Thyroid gland (tissue), 4 donors: ENCODE measurements at regions not wholly inside any gene's neighbourhood (a gene's known extent, or its start where the extent isn't known, plus 50 kb on each side); places are given as distances from the start of the nearest gene placed in this dataset.

Experiments
- DNase-seq, 2 donors: peaks; one replicate each; pipeline ENCODE4 v3.0.0-alpha.2; 2019
- H3K27ac ChIP-seq, 3 donors: fragments of 200-600 bp; sonication (generic); 1 replicate in 2 of 3; 2 replicates in 1 of 3; pipeline ENCODE4 v1.5.1; 2016 to 2019; ENCODE audit warnings: mild to moderate bottlenecking in 1 of 3, moderate library complexity in 1 of 3
- H3K27me3 ChIP-seq: fragments of 200-600 bp; sonication (generic); one replicate; pipeline ENCODE4 v1.5.1; 2019
- H3K36me3 ChIP-seq, 2 donors: fragments of 200-600 bp; sonication (generic); one replicate each; pipeline ENCODE4 v1.5.1; 2016 to 2019
- H3K4me1 ChIP-seq, 2 donors: fragments of 200-600 bp; sonication (generic); one replicate each; pipeline ENCODE4 v1.5.1; 2017 to 2019
- H3K4me3 ChIP-seq, 3 donors: fragments of 200-600 bp; sonication (generic); replicated peaks in 1 of 3; 1 replicate in 2 of 3; 2 replicates in 1 of 3; pipeline ENCODE4 v1.5.1; 2016; ENCODE audit warnings: mild to moderate bottlenecking in 1 of 3
- H3K9me3 ChIP-seq: fragments of 200-600 bp; sonication (generic); one replicate; pipeline ENCODE4 v1.5.1; 2017
- CTCF ChIP-seq, 6 experiments: fragments of 200-600 bp in 3 of 6; fragments of 450-650 bp in 3 of 6; sonication (generic) in 3 of 6; IDR thresholded peaks; one replicate each; pipeline ENCODE4 v1.5.1; 2016 to 2019; ENCODE audit warnings: antibody characterized with exemption in 6 of 6, mild to moderate bottlenecking in 2 of 6, inconsistent platforms in 1 of 6, moderate library complexity in 1 of 6
- POLR2A ChIP-seq, 2 donors: fragments of 450-650 bp; IDR thresholded peaks; one replicate each; pipeline ENCODE4 v1.6.1; 2017; ENCODE audit warnings: antibody characterized with exemption in 2 of 2, mild to moderate bottlenecking in 2 of 2, moderate library complexity in 1 of 2
- WGBS, 2 donors: methylation state at CpG; one replicate each; pipeline ENCODE4 v1.1.5; 2017; 5-methylcytosine and 5-hydroxymethylcytosine counted together
- intact Hi-C: fragments of 100-400 bp; cut with DNase I; formaldehyde crosslinking; loops from one replicate; pipeline ENCODE4 v1.15.1; 2023

GRCh38 chr15:95208071-95208470 lies 976.7 kb downstream of the MCTP2 start:
- WGBS, 2 donors: 78 to 86% methylated on average over 4 of the region's 4 CpGs
- no peak overlapping the region for H3K27ac ChIP-seq

GRCh38 chr15:95208988-95209387 lies 977.6 kb downstream of the MCTP2 start:
- Histone ChIP-seq H3K27ac (no peak overlapping the region), H3K36me3 (no peaks in the 10 kb centered on the region), H3K4me3 (no peak overlapping the region), H3K4me1 (no peaks in the 10 kb centered on the region), H3K27me3 (no peaks in the 10 kb centered on the region), H3K9me3 (no peaks in the 10 kb centered on the region)
- DNase-seq: no peak
- intact Hi-C loops: no loop called here
- no peak for TF ChIP-seq CTCF (IDR thresholded peaks at IDR 0.05)

More at GRCh38 chr15:95208071-95208470, 976.7 kb downstream of the MCTP2 start:
- Histone ChIP-seq H3K9me3 (no peaks in the 10 kb centered on the region), H3K27me3 (no peaks in the 10 kb centered on the region), H3K4me1 (no peaks in the 10 kb centered on the region), H3K36me3 (no peaks in the 10 kb centered on the region), H3K4me3 (no peak overlapping the region)
- intact Hi-C loops: no loop called here
- TF ChIP-seq POLR2A (IDR thresholded peaks at IDR 0.05) (no peak), CTCF (IDR thresholded peaks at IDR 0.05) (no peak)
- no peak for DNase-seq

DNA sequence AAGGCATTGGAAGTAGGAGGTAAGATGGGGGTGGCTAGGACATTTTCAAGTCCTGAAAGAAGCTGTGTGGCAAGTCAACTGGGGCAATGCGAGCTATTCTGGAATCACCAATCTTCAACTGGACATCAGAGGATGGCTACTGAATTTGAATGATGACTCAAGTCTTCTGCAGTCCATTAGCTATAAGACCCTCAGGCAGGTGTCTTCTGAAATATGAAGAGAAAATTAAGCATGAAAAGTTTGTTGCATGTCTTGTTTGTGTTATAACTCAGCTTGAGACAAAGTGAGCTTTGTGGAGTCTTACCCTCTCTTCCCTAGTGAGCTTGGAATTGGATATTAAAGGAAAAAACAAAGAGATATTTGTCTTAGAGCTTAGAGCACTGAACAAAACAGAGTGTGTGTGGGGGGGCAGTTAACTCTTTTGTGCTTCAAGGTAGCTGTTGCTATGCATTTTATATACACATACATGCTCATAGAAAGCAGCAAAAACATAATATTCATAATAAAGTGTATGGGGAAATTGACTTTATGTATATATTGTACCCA lies 979.1 kb downstream of the MCTP2 start:
- no peaks in the 10 kb centered on the region for H3K4me1 ChIP-seq
- H3K27me3 ChIP-seq: no peaks in the 10 kb centered on the region
- TF ChIP-seq POLR2A (IDR thresholded peaks at IDR 0.05) (no peak), CTCF (IDR thresholded peaks at IDR 0.05) (no peak)
- H3K9me3 ChIP-seq: no peaks in the 10 kb centered on the region
- no peak for DNase-seq
- 64 to 100% methylated on average over 1 of the region's 1 CpG for WGBS, 2 donors
- H3K27ac ChIP-seq: no peak overlapping the region
- H3K4me3 ChIP-seq: no peak overlapping the region
- no peaks in the 10 kb centered on the region for H3K36me3 ChIP-seq
- intact Hi-C loops: no loop called here

DNA sequence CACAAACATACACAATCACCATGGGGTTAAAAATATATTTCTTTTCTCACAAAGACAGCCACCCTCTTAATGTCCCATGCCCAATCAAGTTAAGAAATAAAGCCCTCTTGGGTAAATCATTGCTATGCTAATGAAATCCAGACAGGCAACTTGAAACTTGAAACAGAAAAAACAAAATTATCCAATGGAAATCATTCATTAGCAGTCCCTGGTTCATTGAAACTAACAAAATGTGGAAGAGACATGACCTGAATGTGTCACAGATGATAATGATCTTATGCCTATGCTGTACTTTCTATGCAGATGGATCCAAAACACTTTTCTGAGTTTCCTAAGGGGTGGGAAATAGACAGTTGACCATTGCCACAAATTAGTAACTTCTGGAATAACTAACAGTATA lies 983.7 kb downstream of the MCTP2 start:
- no peaks in the 10 kb centered on the region for H3K4me1 ChIP-seq
- intact Hi-C loops: no loop called here
- DNase-seq: no peak
- H3K36me3 ChIP-seq: no peaks in the 10 kb centered on the region
- TF ChIP-seq POLR2A (IDR thresholded peaks at IDR 0.05) (no peak), CTCF (IDR thresholded peaks at IDR 0.05) (no peak)
- H3K27me3 ChIP-seq: no peaks in the 10 kb centered on the region
- no peaks in the 10 kb centered on the region for H3K9me3 ChIP-seq
- no peak overlapping the region for H3K4me3 ChIP-seq
- H3K27ac ChIP-seq: no peak overlapping the region

DNA sequence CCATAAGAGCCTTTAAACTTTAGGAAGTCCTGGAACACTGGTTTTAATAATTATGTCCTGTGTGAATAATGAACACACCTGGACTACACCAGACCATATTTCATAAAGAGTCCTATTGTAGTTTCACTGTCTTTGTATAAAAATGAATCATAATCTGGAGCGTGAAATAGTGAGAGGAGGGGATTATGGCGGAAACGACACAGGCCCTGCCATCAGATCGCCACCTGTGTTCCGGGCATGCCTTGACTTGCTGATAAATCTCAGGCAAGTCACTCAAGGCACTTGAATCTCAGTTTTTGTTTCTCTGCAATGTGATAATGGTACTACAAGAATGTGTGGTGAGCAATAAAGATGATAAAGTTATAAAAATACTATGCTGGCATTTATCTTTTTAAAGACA lies 995.5 kb downstream of the MCTP2 start:
- H3K9me3 ChIP-seq: no peaks in the 10 kb centered on the region
- H3K27me3 ChIP-seq: no peaks in the 10 kb centered on the region
- no peak for DNase-seq
- no peak overlapping the region for H3K27ac ChIP-seq
- no peaks in the 10 kb centered on the region for H3K36me3 ChIP-seq
- no peak overlapping the region for H3K4me3 ChIP-seq
- intact Hi-C loops: no loop called here
- no peak for TF ChIP-seq CTCF (IDR thresholded peaks at IDR 0.05)
- TF ChIP-seq POLR2A (IDR thresholded peaks at IDR 0.05): no peak
- WGBS, 2 donors: 92 to 95% methylated on average over 5 of the region's 5 CpGs
- H3K4me1 ChIP-seq: no peaks in the 10 kb centered on the region
